ENCODE measurements at regions not wholly inside any gene's neighbourhood (a gene's known extent, or its start where the extent isn't known, plus 50 kb on each side); places are given as distances from the start of the nearest gene placed in this dataset.
"Not testable (repeated sequence)": the region's sequence is repeated elsewhere in the genome, so short reads cannot be mapped to it uniquely, and the experiment has no call there.

GRCh38 chr2:153568105-153568504 is 89.5 kb upstream of the RPRM start:
- Mint-ChIP-seq H3K27me3 (ENCODE audit: low read depth) (no peaks in the 10 kb centered on the region), H3K27ac (ENCODE audit: unreplicated experiment) (no peak overlapping the region), H3K9me3 (peaks cover 1% of the 10 kb centered on the region), H3K36me3 (ENCODE audit: low read depth) (no peaks in the 10 kb centered on the region), H3K4me3 (no peak overlapping the region), H3K4me1 (no peaks in the 10 kb centered on the region)
- DNase-seq (ENCODE audit: low read depth, low spot score): no peak
- TF ChIP-seq CTCF (conservative IDR thresholded peaks at IDR 0.05): no peak

- Mint-ChIP-seq H3K4me3 (no peak overlapping the region), H3K36me3 (ENCODE audit: low read depth) (no peaks in the 10 kb centered on the region), H3K27me3 (ENCODE audit: low read depth) (no peaks in the 10 kb centered on the region), H3K27ac (ENCODE audit: unreplicated experiment) (no peak overlapping the region), H3K4me1 (no peaks in the 10 kb centered on the region), H3K9me3 (peaks cover 2% of the 10 kb centered on the region)
- peak; percentile 20 for TF ChIP-seq CTCF (conservative IDR thresholded peaks at IDR 0.05)
- DNase-seq (ENCODE audit: low read depth, low spot score): no peak
These were observed 96.8 kb upstream of the RPRM start for GRCh38 chr2:153575171-153575853.

- DNase-seq (ENCODE audit: low read depth, low spot score): no peak
- Mint-ChIP-seq H3K4me3 (no peak overlapping the region), H3K9me3 (peaks cover 17% of the 10 kb centered on the region), H3K27me3 (ENCODE audit: low read depth) (no peaks in the 10 kb centered on the region), H3K4me1 (no peaks in the 10 kb centered on the region), H3K27ac (ENCODE audit: unreplicated experiment) (no peak overlapping the region), H3K36me3 (ENCODE audit: low read depth) (peaks cover 14% of the 10 kb centered on the region)
- TF ChIP-seq CTCF (conservative IDR thresholded peaks at IDR 0.05): no peak
These were observed 105.7 kb upstream of the RPRM start for GRCh38 chr2:153584244-153584643.

- peaks cover 29% of the 10 kb centered on the region for H3K9me3 Mint-ChIP-seq
- no peaks in the 10 kb centered on the region for H3K4me1 Mint-ChIP-seq
- no peaks in the 10 kb centered on the region for H3K27me3 Mint-ChIP-seq (ENCODE audit: low read depth)
- TF ChIP-seq CTCF (conservative IDR thresholded peaks at IDR 0.05): no peak
- peaks cover 14% of the 10 kb centered on the region for H3K36me3 Mint-ChIP-seq (ENCODE audit: low read depth)
- H3K4me3 Mint-ChIP-seq: no peak overlapping the region
- no peak for DNase-seq (ENCODE audit: low read depth, low spot score)
- no peak overlapping the region for H3K27ac Mint-ChIP-seq (ENCODE audit: unreplicated experiment)
These were observed 109.8 kb upstream of the RPRM start for GRCh38 chr2:153588408-153588807.

GRCh38 chr2:153589586-153589985 is 111.0 kb upstream of the RPRM start:
- no peaks in the 10 kb centered on the region for H3K4me1 Mint-ChIP-seq
- no peak overlapping the region for H3K4me3 Mint-ChIP-seq
- H3K27me3 Mint-ChIP-seq (ENCODE audit: low read depth): no peaks in the 10 kb centered on the region
- peaks cover 14% of the 10 kb centered on the region for H3K36me3 Mint-ChIP-seq (ENCODE audit: low read depth)
- TF ChIP-seq CTCF (conservative IDR thresholded peaks at IDR 0.05): no peak
- no peak overlapping the region for H3K27ac Mint-ChIP-seq (ENCODE audit: unreplicated experiment)
- peaks cover 29% of the 10 kb centered on the region for H3K9me3 Mint-ChIP-seq
- DNase-seq (ENCODE audit: low read depth, low spot score): no peak

GRCh38 chr2:153593086-153593485 is 114.5 kb upstream of the RPRM start:
- not testable (repeated sequence) for H3K4me3 Mint-ChIP-seq; H3K36me3 Mint-ChIP-seq (ENCODE audit: low read depth); H3K27ac Mint-ChIP-seq (ENCODE audit: unreplicated experiment); H3K4me1 Mint-ChIP-seq; H3K27me3 Mint-ChIP-seq (ENCODE audit: low read depth); DNase-seq (ENCODE audit: low read depth, low spot score)
- H3K9me3 Mint-ChIP-seq: peaks cover 12% of the 10 kb centered on the region
